HL-60/S4 treated with phorbol 12-myristate 13-acetate at 8.2 ng/mL for 4 days and 3 days (cell line): ENCODE measurements at regions not wholly inside any gene's neighbourhood (a gene's known extent, or its start where the extent isn't known, plus 50 kb on each side); places are given as distances from the start of the nearest gene placed in this dataset.

Experiments
- in situ Hi-C: fragments of 300-500 bp; cut with MboI; formaldehyde crosslinking; loops from 2 replicates; pipeline ENCODE4 v1.15.0; 2022; ENCODE audit warnings: low sequenced_read_pairs

GRCh38 chr2:163200741-163201140 lies 362.2 kb upstream of the KCNH7 start:
- in situ Hi-C loops, result no loop called here

GRCh38 chr2:163198972-163199371 lies 360.4 kb upstream of the KCNH7 start:
- in situ Hi-C loops, result no loop called here

- in situ Hi-C loops, result no loop called here
These were observed 359.4 kb upstream of the KCNH7 start for GRCh38 chr2:163198007-163198406.

- in situ Hi-C loops, result no loop called here
These were observed 352.8 kb upstream of the KCNH7 start for GRCh38 chr2:163191372-163191771.

GRCh38 chr2:163187995-163188655 lies 349.6 kb upstream of the KCNH7 start:
- in situ Hi-C loops, result no loop called here

- in situ Hi-C loops, result no loop called here
These were observed 348.6 kb upstream of the KCNH7 start for GRCh38 chr2:163187119-163187518.

GRCh38 chr2:163185160-163185559 lies 346.6 kb upstream of the KCNH7 start:
- in situ Hi-C loops, result no loop called here

- in situ Hi-C loops, result no loop called here
These were observed 344.3 kb upstream of the KCNH7 start for GRCh38 chr2:163182764-163183354.

- in situ Hi-C loops, result no loop called here
These were observed 339.0 kb upstream of the KCNH7 start for GRCh38 chr2:163177592-163177991.

- in situ Hi-C loops, result no loop called here
These were observed 336.7 kb upstream of the KCNH7 start for GRCh38 chr2:163175294-163175693.

- in situ Hi-C loops, result no loop called here
These were observed 335.0 kb upstream of the KCNH7 start for GRCh38 chr2:163173591-163173990.

GRCh38 chr2:163171786-163172530 lies 333.4 kb upstream of the KCNH7 start:
- in situ Hi-C loops, result no loop called here

GRCh38 chr2:163157891-163158496 lies 319.4 kb upstream of the KCNH7 start:
- in situ Hi-C loops, result no loop called here

GRCh38 chr2:163157411-163157810 lies 318.8 kb upstream of the KCNH7 start:
- in situ Hi-C loops, result no loop called here

- in situ Hi-C loops, result no loop called here
These were observed 317.4 kb upstream of the KCNH7 start for GRCh38 chr2:163155925-163156324.

- in situ Hi-C loops, result no loop called here
These were observed 316.8 kb upstream of the KCNH7 start for GRCh38 chr2:163155279-163155883.

GRCh38 chr2:163142618-163143017 lies 304.1 kb upstream of the KCNH7 start:
- in situ Hi-C loops, result no loop called here

GRCh38 chr2:163138947-163139346 lies 300.4 kb upstream of the KCNH7 start:
- in situ Hi-C loops, result no loop called here

GRCh38 chr2:163135256-163135655 lies 296.7 kb upstream of the KCNH7 start:
- in situ Hi-C loops, result no loop called here

GRCh38 chr2:163133602-163134001 lies 295.0 kb upstream of the KCNH7 start:
- in situ Hi-C loops, result no loop called here

GRCh38 chr2:163132850-163133249 lies 294.3 kb upstream of the KCNH7 start:
- in situ Hi-C loops, result no loop called here
